ENCODE measurements at regions not wholly inside any gene's neighbourhood (a gene's known extent, or its start where the extent isn't known, plus 50 kb on each side); places are given as distances from the start of the nearest gene placed in this dataset.
A peak's percentile ranks its signal among the peaks of the same experiment; 100 is the strongest.

DNA sequence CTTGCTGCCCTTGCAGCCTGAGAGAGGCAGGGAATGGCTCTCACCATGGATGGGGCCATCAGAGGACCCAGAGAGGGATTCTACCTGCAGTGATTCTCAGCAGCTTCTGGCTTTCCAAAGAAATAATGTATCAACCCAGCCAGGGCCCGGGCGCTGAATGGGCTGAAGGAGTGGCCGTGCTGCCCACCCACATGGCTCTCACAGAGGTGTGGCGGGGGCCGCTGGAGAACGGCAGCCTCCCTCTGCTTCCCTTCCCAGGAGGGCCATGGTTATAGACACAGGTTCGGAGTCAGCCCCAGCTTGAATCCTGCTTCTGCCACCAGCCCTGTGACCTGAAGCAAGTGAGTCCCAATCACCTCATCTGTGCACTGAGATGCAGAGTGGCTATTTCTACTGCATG is 82.7 kb downstream of the THAP12 start:
- H3K36me3 ChIP-seq = no peaks in the 10 kb centered on the region
- H3K4me3 ChIP-seq = no peak overlapping the region
- TF ChIP-seq POLR2A (IDR thresholded peaks at IDR 0.05) (no peak), POLR2AphosphoS5 (IDR thresholded peaks at IDR 0.05) (no peak)
- TF ChIP-seq, protein P1, sequence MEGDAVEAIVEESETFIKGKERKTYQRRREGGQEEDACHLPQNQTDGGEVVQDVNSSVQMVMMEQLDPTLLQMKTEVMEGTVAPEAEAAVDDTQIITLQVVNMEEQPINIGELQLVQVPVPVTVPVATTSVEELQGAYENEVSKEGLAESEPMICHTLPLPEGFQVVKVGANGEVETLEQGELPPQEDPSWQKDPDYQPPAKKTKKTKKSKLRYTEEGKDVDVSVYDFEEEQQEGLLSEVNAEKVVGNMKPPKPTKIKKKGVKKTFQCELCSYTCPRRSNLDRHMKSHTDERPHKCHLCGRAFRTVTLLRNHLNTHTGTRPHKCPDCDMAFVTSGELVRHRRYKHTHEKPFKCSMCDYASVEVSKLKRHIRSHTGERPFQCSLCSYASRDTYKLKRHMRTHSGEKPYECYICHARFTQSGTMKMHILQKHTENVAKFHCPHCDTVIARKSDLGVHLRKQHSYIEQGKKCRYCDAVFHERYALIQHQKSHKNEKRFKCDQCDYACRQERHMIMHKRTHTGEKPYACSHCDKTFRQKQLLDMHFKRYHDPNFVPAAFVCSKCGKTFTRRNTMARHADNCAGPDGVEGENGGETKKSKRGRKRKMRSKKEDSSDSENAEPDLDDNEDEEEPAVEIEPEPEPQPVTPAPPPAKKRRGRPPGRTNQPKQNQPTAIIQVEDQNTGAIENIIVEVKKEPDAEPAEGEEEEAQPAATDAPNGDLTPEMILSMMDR (IDR thresholded peaks at IDR 0.05 in 8 of 11, conservative IDR thresholded peaks at IDR 0.05 in 3 of 11) = no peak
- H3K27me3 ChIP-seq (replicated peaks in 1 of 7) = no peaks in the 10 kb centered on the region
- H3K4me1 ChIP-seq = peaks cover 0 to 2% (median 0%) of the 10 kb centered on the region in 6 donors
- no peaks in the 10 kb centered on the region for H3K9me3 ChIP-seq
- intact Hi-C loops (cut with DNase I; ENCODE audit: low total_unique reads) = no loop called here
- 93 to 97% (median 94%) methylated on average over 7 of the region's 7 CpGs; no CpG with 5 or more reads in 1 of the 5 donors for WGBS, 5 donors
- no peak for DNase-seq
- H3K27ac ChIP-seq = no peak overlapping the region

DNA sequence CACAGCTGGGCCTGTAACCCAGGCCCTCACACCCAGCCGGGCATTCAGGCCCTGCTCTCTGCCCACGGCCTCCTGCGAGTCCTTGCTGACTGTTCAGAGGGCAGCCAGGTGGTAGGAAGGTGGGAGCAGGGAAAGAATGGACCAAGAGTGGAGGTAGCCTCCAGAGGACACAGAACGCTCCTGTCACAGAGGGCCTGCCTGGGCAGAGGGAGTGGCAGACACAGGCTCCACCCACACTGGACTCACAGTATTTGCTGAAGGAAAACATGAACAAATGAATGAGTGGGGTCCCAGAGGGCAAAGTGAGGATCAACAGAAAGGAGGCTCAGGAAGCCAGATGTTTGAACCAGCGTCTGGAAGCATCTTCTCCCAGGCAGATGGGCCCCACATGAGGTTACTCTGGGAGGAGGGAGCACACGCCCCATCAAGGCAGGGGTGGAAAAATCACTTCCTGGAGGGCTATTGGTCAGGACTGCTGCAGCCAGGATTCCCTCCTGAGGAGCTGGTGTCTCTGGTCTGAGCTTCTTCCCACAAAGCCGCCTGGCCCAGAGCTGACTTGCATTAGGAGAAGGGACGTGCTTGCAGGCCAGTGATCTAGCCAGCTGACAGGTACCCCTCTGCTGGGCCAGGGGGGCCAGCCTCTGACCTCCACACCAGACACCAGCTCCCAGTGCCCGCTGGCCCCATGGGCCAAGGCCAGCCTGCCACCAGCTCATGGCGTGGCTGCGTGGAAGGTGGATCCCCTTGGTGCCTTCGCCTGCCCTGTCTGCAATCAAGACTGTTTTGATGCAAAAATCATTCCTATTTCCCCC is 84.0 kb downstream of the THAP12 start:
- Histone ChIP-seq H3K36me3 (no peaks in the 10 kb centered on the region), H3K27ac (no peak overlapping the region), H3K4me3 (no peak overlapping the region), H3K9me3 (no peaks in the 10 kb centered on the region), H3K4me1 (peaks cover 0 to 14% (median 4%) of the 10 kb centered on the region in 6 donors), H3K27me3 (replicated peaks in 1 of 7) (no peaks in the 10 kb centered on the region)
- no peak for DNase-seq
- intact Hi-C loops (cut with DNase I; ENCODE audit: low total_unique reads) = no loop called here
- TF ChIP-seq POLR2A (IDR thresholded peaks at IDR 0.05) (no peak), POLR2AphosphoS5 (IDR thresholded peaks at IDR 0.05) (no peak)
- TF ChIP-seq, protein P1 (IDR thresholded peaks at IDR 0.05 in 8 of 11, conservative IDR thresholded peaks at IDR 0.05 in 3 of 11) = no peak
- 84 to 91% (median 85%) methylated on average over 11 to 12 of the region's 12 CpGs for WGBS, 5 donors

- 46 to 53% (median 49%) methylated on average over 11 of the region's 11 CpGs for WGBS, 5 donors
- no peaks in the 10 kb centered on the region for H3K9me3 ChIP-seq
Observed at GRCh38 chr11:76293189-76293631, 86.9 kb upstream of the WNT11 start.

More at GRCh38 chr11:76293189-76293631, 86.9 kb upstream of the WNT11 start:
- Histone ChIP-seq H3K36me3 (no peaks in the 10 kb centered on the region), H3K27ac (no peak overlapping the region), H3K27me3 (replicated peaks in 1 of 7) (no peaks in the 10 kb centered on the region), H3K4me3 (peak overlapping the region in 1 of 8 donors; percentile 19), H3K4me1 (peaks cover 0 to 22% (median 9%) of the 10 kb centered on the region in 6 donors)
- intact Hi-C loops (cut with DNase I; ENCODE audit: low total_unique reads) = no loop called here
- no peak for DNase-seq
- no peak for TF ChIP-seq POLR2A (IDR thresholded peaks at IDR 0.05)
- TF ChIP-seq, protein P1 (IDR thresholded peaks at IDR 0.05 in 8 of 11, conservative IDR thresholded peaks at IDR 0.05 in 3 of 11) = no peak
- TF ChIP-seq POLR2AphosphoS5 (IDR thresholded peaks at IDR 0.05) = no peak
